Large intestine (tissue), 3 donors: ENCODE measurements at regions not wholly inside any gene's neighbourhood (a gene's known extent, or its start where the extent isn't known, plus 50 kb on each side); places are given as distances from the start of the nearest gene placed in this dataset.
A peak's percentile ranks its signal among the peaks of the same experiment; 100 is the strongest.
"Not testable (repeated sequence)": the region's sequence is repeated elsewhere in the genome, so short reads cannot be mapped to it uniquely, and the experiment has no call there.

Experiments used
- DNase-seq, 2 donors: peaks; one replicate each; pipeline versions ENCODE4 v3.0.0 to v3.0.0-alpha.2; 2013
- H3K27ac ChIP-seq: one replicate; pipeline ENCODE4 v1.5.1; 2013; ENCODE audit warnings: low read length
- H3K27me3 ChIP-seq: 2 replicates; pipeline ENCODE4 v1.6.1; 2013; ENCODE audit warnings: low read length; ENCODE audit not compliant: control insufficient read depth, insufficient read depth
- H3K36me3 ChIP-seq: 2 replicates; pipeline ENCODE4 v1.6.1; 2013; ENCODE audit warnings: low read length; ENCODE audit not compliant: control insufficient read depth, insufficient read depth
- H3K4me1 ChIP-seq: one replicate; pipeline ENCODE4 v1.6.1; 2013; ENCODE audit warnings: low read length; ENCODE audit not compliant: control insufficient read depth, insufficient read depth
- H3K4me3 ChIP-seq: one replicate; pipeline ENCODE4 v1.5.1; 2013; ENCODE audit warnings: low read length
- H3K9me3 ChIP-seq: one replicate; pipeline ENCODE4 v1.6.1; 2013; ENCODE audit warnings: mild to moderate bottlenecking, low read depth, low read length, moderate library complexity; ENCODE audit not compliant: control insufficient read depth
- WGBS: methylation state at CpG from one replicate; pipeline ENCODE4 v1.1.5; 2013; ENCODE audit warnings: low lambda C conversion rate; ENCODE audit not compliant: insufficient coverage; 5-methylcytosine and 5-hydroxymethylcytosine counted together

GRCh38 chr6:51209651-51210050 lies 391.0 kb downstream of the TFAP2B start:
- DNase-seq = no peak
- WGBS = no CpG with 5 or more reads among the region's 1 CpG
- no peaks in the 10 kb centered on the region for H3K4me1 ChIP-seq
- H3K4me3 ChIP-seq = no peak overlapping the region
- H3K27ac ChIP-seq = no peak overlapping the region
- no peaks in the 10 kb centered on the region for H3K9me3 ChIP-seq
- peaks cover 11% of the 10 kb centered on the region for H3K27me3 ChIP-seq
- H3K36me3 ChIP-seq = no peaks in the 10 kb centered on the region

GRCh38 chr6:51213811-51214210 lies 395.1 kb downstream of the TFAP2B start:
- Histone ChIP-seq H3K9me3 (no peaks in the 10 kb centered on the region), H3K36me3 (no peaks in the 10 kb centered on the region), H3K27me3 (peaks cover 13% of the 10 kb centered on the region), H3K4me1 (no peaks in the 10 kb centered on the region), H3K27ac (no peak overlapping the region), H3K4me3 (no peak overlapping the region)
- DNase-seq = peak in 1 of 2 donors; percentile 5
- no CpG with 5 or more reads among the region's 16 CpGs for WGBS

GRCh38 chr6:51214442-51214841 lies 395.8 kb downstream of the TFAP2B start:
- Histone ChIP-seq H3K27ac (no peak overlapping the region), H3K4me3 (no peak overlapping the region), H3K36me3 (no peaks in the 10 kb centered on the region), H3K27me3 (peaks cover 13% of the 10 kb centered on the region), H3K4me1 (no peaks in the 10 kb centered on the region), H3K9me3 (no peaks in the 10 kb centered on the region)
- no peak for DNase-seq
- 100% methylated on average over 1 of the region's 4 CpGs for WGBS

DNA sequence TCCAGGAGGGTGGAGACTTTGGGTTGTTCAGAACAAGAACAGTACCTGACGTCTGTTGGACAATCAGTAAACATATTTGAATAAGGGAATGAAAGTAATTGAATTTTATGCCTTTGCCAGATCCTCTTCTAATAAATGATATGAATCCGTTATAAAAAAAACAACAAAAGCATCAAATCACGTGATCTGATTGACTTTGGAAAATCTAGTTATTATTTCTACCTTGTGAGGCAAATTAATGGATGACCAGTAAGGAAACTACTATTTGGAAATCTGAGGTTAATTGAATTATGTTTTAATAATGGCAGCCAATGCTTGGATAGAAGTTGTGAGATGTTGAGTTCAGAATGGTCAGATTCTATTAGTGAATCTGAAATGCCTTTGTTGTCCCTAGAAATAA lies 399.5 kb downstream of the TFAP2B start:
- no CpG with 5 or more reads among the region's 3 CpGs for WGBS

GRCh38 chr6:51224580-51225240 lies 406.0 kb downstream of the TFAP2B start:
- DNase-seq, H3K36me3 ChIP-seq, H3K4me3 ChIP-seq, H3K27ac ChIP-seq, H3K9me3 ChIP-seq, H3K27me3 ChIP-seq, H3K4me1 ChIP-seq: not testable (repeated sequence)
- no CpG with 5 or more reads among the region's 19 CpGs for WGBS

More for the DNA sequence above, 399.5 kb downstream of the TFAP2B start:
- Histone ChIP-seq H3K4me1 (no peaks in the 10 kb centered on the region), H3K9me3 (no peaks in the 10 kb centered on the region), H3K27me3 (peaks cover 13% of the 10 kb centered on the region), H3K36me3 (no peaks in the 10 kb centered on the region), H3K4me3 (no peak overlapping the region), H3K27ac (no peak overlapping the region)
- no peak for DNase-seq

DNA sequence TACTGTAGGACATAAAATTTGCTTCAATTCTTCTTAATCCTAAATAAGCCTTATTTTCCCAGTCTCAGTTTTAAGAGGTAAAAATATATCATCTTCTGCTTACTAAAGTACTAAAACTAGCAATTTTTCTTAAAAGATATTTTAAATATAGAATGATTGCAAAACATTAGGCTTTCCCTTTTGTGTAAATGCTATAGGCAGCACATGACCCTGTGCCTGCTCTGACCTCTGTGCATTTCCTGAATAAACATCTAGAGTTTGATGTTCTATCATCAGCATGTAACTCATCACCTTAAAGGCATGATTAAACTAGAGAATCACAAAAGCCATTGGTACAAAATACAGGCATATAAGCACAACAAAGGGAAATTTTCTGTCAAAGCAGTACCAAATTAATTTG lies 422.7 kb downstream of the TFAP2B start:
- Histone ChIP-seq H3K4me3 (no peak overlapping the region), H3K27ac (no peak overlapping the region), H3K4me1 (no peaks in the 10 kb centered on the region), H3K36me3 (no peaks in the 10 kb centered on the region), H3K9me3 (no peaks in the 10 kb centered on the region), H3K27me3 (no peaks in the 10 kb centered on the region)
- no peak for DNase-seq

- no peaks in the 10 kb centered on the region for H3K4me1 ChIP-seq
- no peak for DNase-seq
- no peaks in the 10 kb centered on the region for H3K36me3 ChIP-seq
- no peak overlapping the region for H3K4me3 ChIP-seq
- H3K27ac ChIP-seq = no peak overlapping the region
- no peaks in the 10 kb centered on the region for H3K9me3 ChIP-seq
- H3K27me3 ChIP-seq = no peaks in the 10 kb centered on the region
These were observed 431.1 kb downstream of the TFAP2B start for GRCh38 chr6:51249798-51250197.

GRCh38 chr6:51250317-51250716 lies 431.6 kb downstream of the TFAP2B start:
- no peak overlapping the region for H3K27ac ChIP-seq
- no peak for DNase-seq
- no peaks in the 10 kb centered on the region for H3K4me1 ChIP-seq
- no peaks in the 10 kb centered on the region for H3K27me3 ChIP-seq
- H3K4me3 ChIP-seq = no peak overlapping the region
- H3K36me3 ChIP-seq = no peaks in the 10 kb centered on the region
- 62% methylated on average over 3 of the region's 4 CpGs for WGBS
- H3K9me3 ChIP-seq = no peaks in the 10 kb centered on the region

DNA sequence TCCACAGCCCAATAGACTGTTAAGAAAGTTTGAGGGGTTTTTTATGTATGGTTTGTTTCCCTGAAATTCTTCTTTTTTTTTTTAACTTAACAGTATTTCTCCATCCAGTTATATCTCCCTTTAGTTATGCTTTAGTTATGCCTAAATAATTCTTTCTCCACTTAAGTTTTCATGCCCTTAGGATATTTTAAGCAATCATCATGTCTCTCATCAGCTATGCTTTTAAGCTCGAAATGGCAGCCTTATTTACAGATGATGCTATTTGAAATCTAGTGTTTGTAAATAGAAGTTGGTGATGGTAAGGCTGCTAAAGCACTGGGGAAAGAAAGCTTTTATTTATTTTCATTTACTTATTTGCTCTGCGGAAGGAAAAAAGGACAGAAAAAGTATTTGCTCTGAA lies 439.3 kb downstream of the TFAP2B start:
- DNase-seq = no peak
- 88% methylated on average over 1 of the region's 2 CpGs for WGBS
- Histone ChIP-seq H3K4me1 (no peaks in the 10 kb centered on the region), H3K4me3 (no peak overlapping the region), H3K36me3 (no peaks in the 10 kb centered on the region), H3K27me3 (no peaks in the 10 kb centered on the region), H3K27ac (no peak overlapping the region), H3K9me3 (no peaks in the 10 kb centered on the region)

GRCh38 chr6:51260003-51260402 lies 441.3 kb downstream of the TFAP2B start:
- no peak for DNase-seq
- no peak overlapping the region for H3K4me3 ChIP-seq
- H3K4me1 ChIP-seq = no peaks in the 10 kb centered on the region
- H3K9me3 ChIP-seq = no peaks in the 10 kb centered on the region
- no peaks in the 10 kb centered on the region for H3K36me3 ChIP-seq
- whole genome bisulfite sequencing = 100% methylated on average over 2 of the region's 3 CpGs
- H3K27ac ChIP-seq = no peak overlapping the region
- H3K27me3 ChIP-seq = no peaks in the 10 kb centered on the region

- WGBS = 55% methylated on average over 4 of the region's 5 CpGs
These were observed 443.0 kb downstream of the TFAP2B start for GRCh38 chr6:51261691-51262090.

More at GRCh38 chr6:51261691-51262090, 443.0 kb downstream of the TFAP2B start:
- Histone ChIP-seq H3K27ac (no peak overlapping the region), H3K27me3 (no peaks in the 10 kb centered on the region), H3K4me1 (no peaks in the 10 kb centered on the region), H3K9me3 (no peaks in the 10 kb centered on the region), H3K36me3 (no peaks in the 10 kb centered on the region), H3K4me3 (no peak overlapping the region)
- no peak for DNase-seq
